GM23338 (cell line): ENCODE measurements at regions not wholly inside any gene's neighbourhood (a gene's known extent, or its start where the extent isn't known, plus 50 kb on each side); places are given as distances from the start of the nearest gene placed in this dataset.
A peak's percentile ranks its signal among the peaks of the same experiment; 100 is the strongest.

Source experiments
- ATAC-seq: fragments of 200-7000 bp; cut with Tn5 transposase; 3 replicates; pipeline ENCODE4 v1.9.1; 2020
- DNase-seq: peaks from one replicate; pipeline ENCODE4 v3.0.0-alpha.2; 2015; ENCODE audit warnings: low spot score
- H2AFZ ChIP-seq: fragments of 200-600 bp; sonication (generic); 2 replicates; pipeline ENCODE4 v1.8.0; 2016; ENCODE audit warnings: antibody characterized with exemption, mild to moderate bottlenecking, moderate library complexity
- H3F3A ChIP-seq: fragments of 200-600 bp; sonication (generic); replicated peaks from 2 replicates; pipeline ENCODE4 v1.8.0; 2017; ENCODE audit warnings: antibody characterized with exemption, mixed run types, low read depth
- H3K27ac ChIP-seq: fragments of 200-600 bp; sonication (generic); 2 replicates; pipeline ENCODE4 v1.6.1; 2016; ENCODE audit warnings: low read depth
- H3K27me3 ChIP-seq: fragments of 200-600 bp; sonication (generic); 2 replicates; pipeline ENCODE4 v1.8.0; 2016; ENCODE audit warnings: mild to moderate bottlenecking, mixed run types, moderate library complexity; ENCODE audit not compliant: insufficient read depth
- H3K36me3 ChIP-seq: fragments of 200-600 bp; sonication (generic); 2 replicates; pipeline ENCODE4 v1.8.0; 2016; ENCODE audit warnings: mild to moderate bottlenecking; ENCODE audit not compliant: insufficient read depth
- H3K4me1 ChIP-seq: fragments of 200-600 bp; sonication (generic); 2 replicates; pipeline ENCODE4 v1.8.0; 2016; ENCODE audit warnings: mild to moderate bottlenecking, moderate library complexity; ENCODE audit not compliant: insufficient read depth
- H3K4me2 ChIP-seq: fragments of 200-600 bp; sonication (generic); 2 replicates; pipeline ENCODE4 v1.7.1; 2017; ENCODE audit warnings: mixed run types
- H3K4me3 ChIP-seq: fragments of 200-600 bp; sonication (generic); 2 replicates; pipeline ENCODE4 v1.6.1; 2016; ENCODE audit warnings: mixed run types
- H3K79me2 ChIP-seq: fragments of 200-600 bp; sonication (generic); replicated peaks from 2 replicates; pipeline ENCODE4 v1.8.0; 2017; ENCODE audit warnings: mild to moderate bottlenecking; ENCODE audit not compliant: insufficient read depth
- H3K9me2 ChIP-seq: fragments of 200-600 bp; sonication (generic); 2 replicates; pipeline ENCODE4 v1.8.0; 2017; ENCODE audit not compliant: insufficient read depth
- H4K20me1 ChIP-seq: fragments of 200-600 bp; sonication (generic); replicated peaks from 2 replicates; pipeline ENCODE4 v1.8.0; 2017; ENCODE audit warnings: mild to moderate bottlenecking; ENCODE audit not compliant: insufficient read depth
- H3K27ac Mint-ChIP-seq: 2 replicates; pipeline ENCODE4 v1.8.0; 2020; ENCODE audit warnings: inconsistent platforms, mild to moderate bottlenecking, moderate library complexity, mixed read lengths
- H3K27me3 Mint-ChIP-seq: 3 replicates; pipeline ENCODE4 v1.8.0; 2022; ENCODE audit warnings: low read depth, mild to moderate bottlenecking, moderate library complexity, mixed read lengths, inconsistent platforms; ENCODE audit not compliant: insufficient read depth, poor library complexity
- H3K36me3 Mint-ChIP-seq: 3 replicates; pipeline ENCODE4 v1.8.0; 2021; ENCODE audit warnings: low read depth, mild to moderate bottlenecking, inconsistent platforms, moderate library complexity, mixed read lengths
- H3K4me1 Mint-ChIP-seq: 3 replicates; pipeline ENCODE4 v1.8.0; 2020; ENCODE audit warnings: mild to moderate bottlenecking, inconsistent platforms, mixed read lengths
- H3K4me3 Mint-ChIP-seq: 3 replicates; pipeline ENCODE4 v1.8.0; 2021; ENCODE audit warnings: moderate library complexity, mild to moderate bottlenecking, inconsistent platforms, mixed read lengths
- H3K9me3 Mint-ChIP-seq: 3 replicates; pipeline ENCODE4 v1.8.0; 2020; ENCODE audit warnings: moderate library complexity, mild to moderate bottlenecking, inconsistent platforms, mixed read lengths
- CREB1 ChIP-seq: fragments of 250-450 bp; sonication (Bioruptor Pico); IDR thresholded peaks from 2 replicates; pipeline ENCODE4 v1.5.0; 2020; ENCODE audit warnings: low read depth, mild to moderate bottlenecking, moderate library complexity
- EZH2 ChIP-seq: fragments of 200-600 bp; sonication (generic); IDR thresholded peaks from one replicate; pipeline ENCODE4 v1.8.0; 2017; ENCODE audit warnings: antibody characterized with exemption, mild to moderate bottlenecking, low read depth; ENCODE audit not compliant: unreplicated experiment
- EZH2phosphoT487 ChIP-seq: fragments of 200-600 bp; sonication (generic); IDR thresholded peaks from one replicate; pipeline ENCODE4 v1.8.1; 2018; ENCODE audit warnings: antibody characterized with exemption; ENCODE audit not compliant: unreplicated experiment
- JUNB ChIP-seq: IDR thresholded peaks from one replicate; pipeline ENCODE4 v1.6.1; 2016; ENCODE audit warnings: antibody characterized with exemption; ENCODE audit not compliant: unreplicated experiment
- POLR2AphosphoS5 ChIP-seq: IDR thresholded peaks from 2 replicates; pipeline ENCODE4 v1.6.1; 2016; ENCODE audit warnings: antibody characterized with exemption, low read depth
- STAT1 ChIP-seq: IDR thresholded peaks from one replicate; pipeline ENCODE4 v1.6.1; 2016; ENCODE audit warnings: antibody characterized with exemption; ENCODE audit not compliant: unreplicated experiment
- ZNF331 ChIP-seq: fragments of 250-450 bp; sonication (Bioruptor Pico); IDR thresholded peaks from 2 replicates; pipeline ENCODE4 v1.5.0; 2020; ENCODE audit warnings: low read depth, mild to moderate bottlenecking, moderate library complexity
- TF ChIP-seq, protein P1 (sequence below): fragments of 250-450 bp; sonication (Bioruptor Pico); IDR thresholded peaks from 2 replicates; pipeline ENCODE4 v1.5.0; 2020; ENCODE audit warnings: mild to moderate bottlenecking, moderate library complexity
- TF ChIP-seq, protein P2 (sequence below): IDR thresholded peaks from 2 replicates; pipeline ENCODE4 v1.6.1; 2016; ENCODE audit warnings: antibody characterized with exemption

DNA sequence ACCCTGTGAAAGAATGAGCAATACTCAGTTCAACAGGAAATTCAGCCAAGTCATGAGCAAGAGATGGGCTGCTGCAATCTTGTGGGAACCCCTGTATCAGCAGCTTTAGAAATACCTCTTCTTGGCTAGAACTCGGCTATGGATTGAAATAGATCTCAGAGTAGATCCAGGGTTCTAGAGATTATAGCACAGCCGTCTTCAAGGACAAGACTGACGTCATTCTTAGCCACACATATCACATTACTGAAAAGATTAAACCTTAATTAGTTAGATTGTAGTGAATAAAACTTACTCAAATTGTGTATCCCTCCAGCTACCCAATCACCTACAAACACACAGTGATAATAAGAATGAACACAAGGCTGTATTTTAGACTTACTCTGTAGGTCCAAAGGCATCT, 776.4 kb downstream of the EPHA4 start (continued):
- TF ChIP-seq STAT1 (no peak), JUNB (no peak), ZNF331 (no peak), EZH2 (no peak)

DNA sequence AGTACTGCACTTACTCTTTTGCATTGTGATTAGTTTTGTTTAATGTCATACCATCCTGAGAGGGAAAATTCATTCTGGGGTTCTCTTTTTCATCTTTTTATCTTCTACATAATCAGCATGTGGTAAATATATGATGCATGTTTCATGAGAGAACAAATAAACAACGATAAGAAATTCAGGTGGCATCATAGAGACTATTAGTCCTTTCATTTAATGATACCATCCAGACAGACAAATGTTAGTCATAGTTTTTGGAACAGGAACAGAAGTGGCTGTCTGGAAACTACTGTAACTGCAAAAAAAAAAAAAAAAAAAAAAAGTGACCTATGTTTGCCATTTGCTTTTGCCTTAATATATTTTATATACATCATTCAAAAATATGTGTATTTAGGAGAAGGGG, 761.0 kb downstream of the EPHA4 start:
- Mint-ChIP-seq H3K36me3 (no peaks in the 10 kb centered on the region), H3K4me3 (no peak overlapping the region), H3K27ac (no peak overlapping the region), H3K9me3 (no peaks in the 10 kb centered on the region), H3K4me1 (no peaks in the 10 kb centered on the region), H3K27me3 (peaks cover 3% of the 10 kb centered on the region)
- no peaks in the 10 kb centered on the region for H3K4me1 ChIP-seq
- no peak overlapping the region for H3K27ac ChIP-seq
- no peaks in the 10 kb centered on the region for H3K36me3 ChIP-seq
- no peaks in the 10 kb centered on the region for H3F3A ChIP-seq
- no peak overlapping the region for H3K4me3 ChIP-seq
- no peaks in the 10 kb centered on the region for H4K20me1 ChIP-seq
- H3K79me2 ChIP-seq: no peaks in the 10 kb centered on the region
- no peaks in the 10 kb centered on the region for H3K27me3 ChIP-seq
- DNase-seq (no peak), ATAC-seq (no peak)
- H3K9me2 ChIP-seq: no peaks in the 10 kb centered on the region
- no peak overlapping the region for H2AFZ ChIP-seq
- no peak overlapping the region for H3K4me2 ChIP-seq
- TF ChIP-seq EZH2: no peak
- no peak for TF ChIP-seq ZNF331

DNA sequence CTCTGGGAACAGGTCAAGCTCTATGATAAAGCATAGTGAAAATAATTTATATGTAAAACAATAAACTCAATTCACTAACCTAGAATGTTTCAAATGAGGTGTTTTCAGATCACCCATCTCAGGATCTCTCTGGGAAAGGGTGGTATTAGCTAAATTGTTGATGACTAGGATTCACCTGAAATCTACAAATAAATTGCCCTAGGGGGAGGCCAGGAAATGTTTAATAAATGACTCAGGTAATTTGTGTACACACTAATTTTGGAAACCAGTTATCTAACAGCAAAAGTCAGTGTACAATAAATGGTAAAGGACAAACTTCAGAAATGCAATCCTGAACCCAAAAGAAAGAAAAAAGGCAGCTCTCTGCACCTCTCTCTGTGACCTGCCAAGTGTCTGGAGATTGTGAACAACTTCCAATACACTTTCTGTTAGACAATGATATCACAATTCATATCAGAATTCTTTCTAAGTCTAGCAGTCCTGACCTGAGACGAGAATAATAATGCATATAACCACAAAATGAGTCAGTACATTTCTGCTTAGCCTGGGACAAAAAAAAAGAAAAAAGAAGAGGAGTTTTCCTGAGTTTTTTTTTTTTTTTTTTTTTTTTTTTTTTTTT, 760.0 kb downstream of the EPHA4 start:
- no peaks in the 10 kb centered on the region for H3K79me2 ChIP-seq
- H3K9me3 Mint-ChIP-seq: no peaks in the 10 kb centered on the region
- no peak overlapping the region for H3K27ac ChIP-seq
- H3K27me3 ChIP-seq: no peaks in the 10 kb centered on the region
- peaks cover 5% of the 10 kb centered on the region for H3K27me3 Mint-ChIP-seq
- no peak overlapping the region for H3K27ac Mint-ChIP-seq
- no peak overlapping the region for H3K4me2 ChIP-seq
- no peaks in the 10 kb centered on the region for H3K4me1 ChIP-seq
- H3K4me3 Mint-ChIP-seq: no peak overlapping the region
- DNase-seq (no peak), ATAC-seq (no peak)
- no peaks in the 10 kb centered on the region for H3K9me2 ChIP-seq
- no peaks in the 10 kb centered on the region for H3K4me1 Mint-ChIP-seq
- no peak for TF ChIP-seq EZH2
- no peak overlapping the region for H3K4me3 ChIP-seq
- H2AFZ ChIP-seq: 0 out of 2 replicates have a peak overlapping the region, but pooled peaks have one; percentile 2
- H3K36me3 Mint-ChIP-seq: no peaks in the 10 kb centered on the region
- H3K36me3 ChIP-seq: no peaks in the 10 kb centered on the region
- H3F3A ChIP-seq: no peaks in the 10 kb centered on the region
- no peaks in the 10 kb centered on the region for H4K20me1 ChIP-seq

DNA sequence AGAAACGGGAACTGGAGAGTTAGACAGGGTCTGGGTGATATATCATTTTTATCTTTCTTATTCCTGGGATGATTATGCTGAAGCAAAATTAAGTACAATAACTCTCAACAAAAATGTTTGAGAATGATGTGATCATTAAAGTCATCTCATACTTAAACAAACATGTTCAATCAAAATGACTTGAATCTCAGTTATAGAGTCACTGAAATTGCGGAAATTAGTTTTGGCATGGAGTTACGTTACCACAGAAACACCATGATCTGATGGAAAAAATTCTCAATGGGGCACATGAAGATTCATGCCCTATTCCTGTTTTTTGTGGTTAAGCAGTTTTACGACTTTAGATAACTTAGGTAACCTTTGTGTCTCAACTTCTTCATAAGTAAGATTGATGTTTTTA, 757.7 kb downstream of the EPHA4 start:
- H3K9me3 Mint-ChIP-seq: peaks cover 6% of the 10 kb centered on the region; the same call in 1 of the 3 replicates
- no peaks in the 10 kb centered on the region for H3K4me1 Mint-ChIP-seq
- H4K20me1 ChIP-seq: no peaks in the 10 kb centered on the region
- H3K4me2 ChIP-seq: no peak overlapping the region
- H3F3A ChIP-seq: no peaks in the 10 kb centered on the region
- ATAC-seq (no peak), DNase-seq (no peak)
- H3K4me3 ChIP-seq: no peak overlapping the region
- no peak overlapping the region for H3K4me3 Mint-ChIP-seq
- H3K4me1 ChIP-seq: no peaks in the 10 kb centered on the region
- no peaks in the 10 kb centered on the region for H3K79me2 ChIP-seq
- no peaks in the 10 kb centered on the region for H3K36me3 ChIP-seq
- H3K27me3 Mint-ChIP-seq: peaks cover 2% of the 10 kb centered on the region
- no peak overlapping the region for H3K27ac ChIP-seq
- H3K27me3 ChIP-seq: no peaks in the 10 kb centered on the region
- H3K27ac Mint-ChIP-seq: no peak overlapping the region
- H2AFZ ChIP-seq: no peak overlapping the region
- peaks cover 4% of the 10 kb centered on the region; the same call in 1 of the 2 replicates for H3K9me2 ChIP-seq
- 0 out of 3 replicates have a peak, but pooled peaks cover 5% of the 10 kb centered on the region for H3K36me3 Mint-ChIP-seq
- TF ChIP-seq CREB1 (CRISPR knock-in tag): no peak
- TF ChIP-seq POLR2AphosphoS5: no peak
- no peak for TF ChIP-seq EZH2phosphoT487
- TF ChIP-seq, protein P1, sequence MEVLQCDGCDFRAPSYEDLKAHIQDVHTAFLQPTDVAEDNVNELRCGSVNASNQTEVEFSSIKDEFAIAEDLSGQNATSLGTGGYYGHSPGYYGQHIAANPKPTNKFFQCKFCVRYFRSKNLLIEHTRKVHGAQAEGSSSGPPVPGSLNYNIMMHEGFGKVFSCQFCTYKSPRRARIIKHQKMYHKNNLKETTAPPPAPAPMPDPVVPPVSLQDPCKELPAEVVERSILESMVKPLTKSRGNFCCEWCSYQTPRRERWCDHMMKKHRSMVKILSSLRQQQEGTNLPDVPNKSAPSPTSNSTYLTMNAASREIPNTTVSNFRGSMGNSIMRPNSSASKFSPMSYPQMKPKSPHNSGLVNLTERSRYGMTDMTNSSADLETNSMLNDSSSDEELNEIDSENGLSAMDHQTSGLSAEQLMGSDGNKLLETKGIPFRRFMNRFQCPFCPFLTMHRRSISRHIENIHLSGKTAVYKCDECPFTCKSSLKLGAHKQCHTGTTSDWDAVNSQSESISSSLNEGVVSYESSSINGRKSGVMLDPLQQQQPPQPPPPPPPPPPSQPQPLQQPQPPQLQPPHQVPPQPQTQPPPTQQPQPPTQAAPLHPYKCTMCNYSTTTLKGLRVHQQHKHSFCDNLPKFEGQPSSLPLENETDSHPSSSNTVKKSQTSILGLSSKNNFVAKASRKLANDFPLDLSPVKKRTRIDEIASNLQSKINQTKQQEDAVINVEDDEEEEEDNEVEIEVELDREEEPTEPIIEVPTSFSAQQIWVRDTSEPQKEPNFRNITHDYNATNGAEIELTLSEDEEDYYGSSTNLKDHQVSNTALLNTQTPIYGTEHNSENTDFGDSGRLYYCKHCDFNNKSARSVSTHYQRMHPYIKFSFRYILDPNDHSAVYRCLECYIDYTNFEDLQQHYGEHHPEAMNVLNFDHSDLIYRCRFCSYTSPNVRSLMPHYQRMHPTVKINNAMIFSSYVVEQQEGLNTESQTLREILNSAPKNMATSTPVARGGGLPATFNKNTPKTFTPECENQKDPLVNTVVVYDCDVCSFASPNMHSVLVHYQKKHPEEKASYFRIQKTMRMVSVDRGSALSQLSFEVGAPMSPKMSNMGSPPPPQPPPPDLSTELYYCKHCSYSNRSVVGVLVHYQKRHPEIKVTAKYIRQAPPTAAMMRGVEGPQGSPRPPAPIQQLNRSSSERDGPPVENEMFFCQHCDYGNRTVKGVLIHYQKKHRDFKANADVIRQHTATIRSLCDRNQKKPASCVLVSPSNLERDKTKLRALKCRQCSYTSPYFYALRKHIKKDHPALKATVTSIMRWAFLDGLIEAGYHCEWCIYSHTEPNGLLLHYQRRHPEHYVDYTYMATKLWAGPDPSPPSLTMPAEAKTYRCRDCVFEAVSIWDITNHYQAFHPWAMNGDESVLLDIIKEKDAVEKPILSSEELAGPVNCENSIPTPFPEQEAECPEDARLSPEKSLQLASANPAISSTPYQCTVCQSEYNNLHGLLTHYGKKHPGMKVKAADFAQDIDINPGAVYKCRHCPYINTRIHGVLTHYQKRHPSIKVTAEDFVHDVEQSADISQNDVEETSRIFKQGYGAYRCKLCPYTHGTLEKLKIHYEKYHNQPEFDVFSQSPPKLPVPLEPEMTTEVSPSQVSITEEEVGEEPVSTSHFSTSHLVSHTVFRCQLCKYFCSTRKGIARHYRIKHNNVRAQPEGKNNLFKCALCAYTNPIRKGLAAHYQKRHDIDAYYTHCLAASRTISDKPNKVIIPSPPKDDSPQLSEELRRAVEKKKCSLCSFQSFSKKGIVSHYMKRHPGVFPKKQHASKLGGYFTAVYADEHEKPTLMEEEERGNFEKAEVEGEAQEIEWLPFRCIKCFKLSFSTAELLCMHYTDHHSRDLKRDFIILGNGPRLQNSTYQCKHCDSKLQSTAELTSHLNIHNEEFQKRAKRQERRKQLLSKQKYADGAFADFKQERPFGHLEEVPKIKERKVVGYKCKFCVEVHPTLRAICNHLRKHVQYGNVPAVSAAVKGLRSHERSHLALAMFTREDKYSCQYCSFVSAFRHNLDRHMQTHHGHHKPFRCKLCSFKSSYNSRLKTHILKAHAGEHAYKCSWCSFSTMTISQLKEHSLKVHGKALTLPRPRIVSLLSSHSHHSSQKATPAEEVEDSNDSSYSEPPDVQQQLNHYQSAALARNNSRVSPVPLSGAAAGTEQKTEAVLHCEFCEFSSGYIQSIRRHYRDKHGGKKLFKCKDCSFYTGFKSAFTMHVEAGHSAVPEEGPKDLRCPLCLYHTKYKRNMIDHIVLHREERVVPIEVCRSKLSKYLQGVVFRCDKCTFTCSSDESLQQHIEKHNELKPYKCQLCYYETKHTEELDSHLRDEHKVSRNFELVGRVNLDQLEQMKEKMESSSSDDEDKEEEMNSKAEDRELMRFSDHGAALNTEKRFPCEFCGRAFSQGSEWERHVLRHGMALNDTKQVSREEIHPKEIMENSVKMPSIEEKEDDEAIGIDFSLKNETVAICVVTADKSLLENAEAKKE: no peak
- TF ChIP-seq, protein P2, sequence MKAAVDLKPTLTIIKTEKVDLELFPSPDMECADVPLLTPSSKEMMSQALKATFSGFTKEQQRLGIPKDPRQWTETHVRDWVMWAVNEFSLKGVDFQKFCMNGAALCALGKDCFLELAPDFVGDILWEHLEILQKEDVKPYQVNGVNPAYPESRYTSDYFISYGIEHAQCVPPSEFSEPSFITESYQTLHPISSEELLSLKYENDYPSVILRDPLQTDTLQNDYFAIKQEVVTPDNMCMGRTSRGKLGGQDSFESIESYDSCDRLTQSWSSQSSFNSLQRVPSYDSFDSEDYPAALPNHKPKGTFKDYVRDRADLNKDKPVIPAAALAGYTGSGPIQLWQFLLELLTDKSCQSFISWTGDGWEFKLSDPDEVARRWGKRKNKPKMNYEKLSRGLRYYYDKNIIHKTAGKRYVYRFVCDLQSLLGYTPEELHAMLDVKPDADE: no peak
